ENCODE measurements at regions not wholly inside any gene's neighbourhood (a gene's known extent, or its start where the extent isn't known, plus 50 kb on each side); places are given as distances from the start of the nearest gene placed in this dataset.

- FAIRE-seq, result no peak
Measured at GRCh38 chr4:57605376-57605775, 495.2 kb upstream of the IGFBP7 start.

DNA sequence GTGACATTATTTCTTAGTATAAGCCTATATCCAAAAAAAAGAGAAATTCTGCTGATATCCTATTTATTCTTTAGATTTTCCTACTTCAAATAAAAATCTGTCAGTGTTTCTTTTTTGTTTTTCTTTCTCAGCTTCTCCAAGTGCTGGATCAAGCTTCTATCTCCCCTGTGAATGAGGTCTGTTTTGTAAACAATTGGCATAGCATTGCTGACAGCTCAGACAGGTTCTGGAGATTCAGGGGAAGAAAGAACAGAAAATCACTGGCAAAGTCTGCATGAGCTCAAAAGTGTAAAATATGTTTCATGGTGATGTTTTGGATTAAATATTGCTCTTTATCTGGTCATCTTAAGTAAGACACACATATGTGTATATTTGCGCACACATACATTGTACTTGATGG, 492.0 kb upstream of the IGFBP7 start:
- Histone ChIP-seq H3K36me3 (ENCODE audit: control insufficient read depth, insufficient read depth, low read length) (no peaks in the 10 kb centered on the region), H3K4me3 (ENCODE audit: low read depth, low read length) (no peak overlapping the region), H3K27me3 (ENCODE audit: control insufficient read depth, insufficient read depth, low read length) (no peaks in the 10 kb centered on the region)
- DNase-seq (ENCODE audit: low read depth), result no peak
- TF ChIP-seq CTCF (IDR thresholded peaks at IDR 0.05; ENCODE audit: insufficient read depth, low read length, severe bottlenecking), result no peak
- no peak for FAIRE-seq

More at GRCh38 chr4:57605376-57605775, 495.2 kb upstream of the IGFBP7 start:
- Histone ChIP-seq H3K4me3 (ENCODE audit: low read depth, low read length) (no peak overlapping the region), H3K36me3 (ENCODE audit: control insufficient read depth, insufficient read depth, low read length) (no peaks in the 10 kb centered on the region), H3K27me3 (ENCODE audit: control insufficient read depth, insufficient read depth, low read length) (no peaks in the 10 kb centered on the region)
- no peak for DNase-seq (ENCODE audit: low read depth)
- no peak for TF ChIP-seq CTCF (IDR thresholded peaks at IDR 0.05; ENCODE audit: insufficient read depth, low read length, severe bottlenecking)

DNA sequence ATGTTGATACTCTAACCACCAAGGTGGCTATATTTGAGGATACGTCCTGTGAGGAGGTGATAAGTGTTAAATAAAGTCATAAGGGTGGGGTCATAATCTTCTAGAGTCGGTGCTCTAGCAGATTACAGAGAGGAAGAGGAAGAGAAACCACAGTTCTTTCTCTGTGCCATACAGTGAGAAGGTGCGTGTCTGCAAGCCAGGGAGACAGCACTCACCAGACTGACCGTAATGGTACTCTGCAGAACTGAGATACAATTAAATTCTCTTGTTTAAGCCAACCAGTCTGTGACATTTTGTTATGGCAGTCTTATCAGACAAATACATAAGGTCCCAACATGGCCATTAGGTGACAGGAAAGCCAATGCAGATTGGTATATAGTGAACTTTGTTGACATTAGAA, 480.9 kb upstream of the IGFBP7 start:
- Histone ChIP-seq H3K4me3 (ENCODE audit: low read depth, low read length) (no peak overlapping the region), H3K36me3 (ENCODE audit: control insufficient read depth, insufficient read depth, low read length) (no peaks in the 10 kb centered on the region), H3K27me3 (ENCODE audit: control insufficient read depth, insufficient read depth, low read length) (no peaks in the 10 kb centered on the region)
- DNase-seq (ENCODE audit: low read depth) (no peak), FAIRE-seq (no peak)
- TF ChIP-seq CTCF (IDR thresholded peaks at IDR 0.05; ENCODE audit: insufficient read depth, low read length, severe bottlenecking), result no peak

- TF ChIP-seq CTCF (IDR thresholded peaks at IDR 0.05; ENCODE audit: insufficient read depth, low read length, severe bottlenecking), result no peak
- Histone ChIP-seq H3K4me3 (ENCODE audit: low read depth, low read length) (no peak overlapping the region), H3K27me3 (ENCODE audit: control insufficient read depth, insufficient read depth, low read length) (no peaks in the 10 kb centered on the region), H3K36me3 (ENCODE audit: control insufficient read depth, insufficient read depth, low read length) (no peaks in the 10 kb centered on the region)
- FAIRE-seq (no peak), DNase-seq (ENCODE audit: low read depth) (no peak)
Measured at GRCh38 chr4:57588557-57588956, 478.4 kb upstream of the IGFBP7 start.

- FAIRE-seq (no peak), DNase-seq (ENCODE audit: low read depth) (no peak)
- no peak for TF ChIP-seq CTCF (IDR thresholded peaks at IDR 0.05; ENCODE audit: insufficient read depth, low read length, severe bottlenecking)
- H3K36me3 ChIP-seq (ENCODE audit: control insufficient read depth, insufficient read depth, low read length), result no peaks in the 10 kb centered on the region
- H3K4me3 ChIP-seq (ENCODE audit: low read depth, low read length), result no peak overlapping the region
- no peaks in the 10 kb centered on the region for H3K27me3 ChIP-seq (ENCODE audit: control insufficient read depth, insufficient read depth, low read length)
Measured at GRCh38 chr4:57580710-57581599, 470.8 kb upstream of the IGFBP7 start.

DNA sequence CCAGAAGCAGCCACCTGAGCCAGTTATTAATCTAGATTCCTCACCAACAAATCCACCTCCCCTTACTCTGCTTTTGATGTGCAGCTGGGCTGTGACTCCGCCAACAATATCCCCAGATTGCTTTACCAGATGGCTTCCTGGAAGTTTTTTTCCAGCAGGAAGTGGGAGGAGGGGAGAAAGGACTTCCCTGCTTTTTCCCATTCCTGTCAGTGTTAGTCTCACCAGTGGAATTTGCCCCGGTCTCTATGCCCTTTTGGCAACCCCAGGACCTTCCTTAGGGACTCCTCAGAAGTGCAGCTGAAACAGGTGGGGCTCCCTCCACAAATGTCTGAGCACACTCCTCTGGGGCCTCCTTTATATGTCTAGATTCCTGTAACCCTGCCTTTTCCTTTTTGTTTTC, 465.2 kb upstream of the IGFBP7 start:
- DNase-seq (ENCODE audit: low read depth) (no peak), FAIRE-seq (no peak)
- no peak for TF ChIP-seq CTCF (IDR thresholded peaks at IDR 0.05; ENCODE audit: insufficient read depth, low read length, severe bottlenecking)
- no peak overlapping the region for H3K4me3 ChIP-seq (ENCODE audit: low read depth, low read length)
- no peaks in the 10 kb centered on the region for H3K36me3 ChIP-seq (ENCODE audit: control insufficient read depth, insufficient read depth, low read length)
- H3K27me3 ChIP-seq (ENCODE audit: control insufficient read depth, insufficient read depth, low read length), result no peaks in the 10 kb centered on the region
